CD4-positive, alpha-beta memory T cell (primary cell): ENCODE measurements at regions not wholly inside any gene's neighbourhood (a gene's known extent, or its start where the extent isn't known, plus 50 kb on each side); places are given as distances from the start of the nearest gene placed in this dataset.
"Not testable (repeated sequence)": the region's sequence is repeated elsewhere in the genome, so short reads cannot be mapped to it uniquely, and the experiment has no call there.

Experiments
- CTCF ChIA-PET: fragments of 350-600 bp; sonication (Branson Sonifier 250); formaldehyde crosslinking; loops from one replicate; lab custom pipeline; 2021; ENCODE audit warnings: inconsistent platforms; ENCODE audit not compliant: partially characterized antibody; lab: Charles Lee
- POLR2A ChIA-PET: fragments of 350-600 bp; sonication (Branson Sonifier 250); formaldehyde crosslinking; loops from one replicate; lab custom pipeline; 2021; ENCODE audit not compliant: partially characterized antibody; lab: Charles Lee
- DNase-seq, 5 donors: peaks; one replicate each; pipeline versions ENCODE4 v3.0.0 to v3.0.0-alpha.2; 2020 to 2022; ENCODE audit warnings: mixed read lengths in 1 of 5
- H3K27ac ChIP-seq: one replicate; pipeline ENCODE4 v1.7.0; 2013; ENCODE audit warnings: low read depth, low read length
- H3K27me3 ChIP-seq: 2 replicates; pipeline ENCODE4 v1.7.0; 2013; ENCODE audit warnings: mild to moderate bottlenecking, low read length, moderate library complexity; ENCODE audit not compliant: insufficient read depth
- H3K36me3 ChIP-seq: 2 replicates; pipeline ENCODE4 v1.7.0; 2013; ENCODE audit warnings: mild to moderate bottlenecking, low read length, moderate library complexity; ENCODE audit not compliant: insufficient read depth
- H3K4me1 ChIP-seq: 2 replicates; pipeline ENCODE4 v1.7.0; 2013; ENCODE audit warnings: mild to moderate bottlenecking, low read length, moderate library complexity; ENCODE audit not compliant: insufficient read depth
- H3K4me3 ChIP-seq, 2 donors: one replicate each; pipeline ENCODE4 v1.7.0; 2013; ENCODE audit warnings: low read length in 2 of 2, mild to moderate bottlenecking in 1 of 2
- H3K9me3 ChIP-seq, 2 donors: one replicate each; pipeline ENCODE4 v1.7.0; 2013; ENCODE audit warnings: low read length in 2 of 2, control low read depth in 1 of 2; ENCODE audit not compliant: control insufficient read depth in 1 of 2
- H3K27ac Mint-ChIP-seq, 7 donors: one replicate each; pipeline ENCODE4 v1.8.0; 2020 to 2021; ENCODE audit warnings: mixed read lengths in 7 of 7, mild to moderate bottlenecking in 6 of 7, inconsistent platforms in 3 of 7, moderate library complexity in 3 of 7
- H3K27me3 Mint-ChIP-seq, 2 donors: one replicate each; pipeline ENCODE4 v1.8.0; 2020 to 2021; ENCODE audit warnings: mixed read lengths in 2 of 2
- H3K36me3 Mint-ChIP-seq, 2 donors: one replicate each; pipeline ENCODE4 v1.8.0; 2020 to 2021; ENCODE audit warnings: mixed read lengths in 2 of 2, inconsistent platforms in 1 of 2, mild to moderate bottlenecking in 1 of 2
- H3K4me1 Mint-ChIP-seq, 4 donors: one replicate each; pipeline ENCODE4 v1.8.0; 2020 to 2021; ENCODE audit warnings: mixed read lengths in 4 of 4, mild to moderate bottlenecking in 1 of 4
- H3K4me3 Mint-ChIP-seq, 8 donors: one replicate each; pipeline ENCODE4 v1.8.0; 2020 to 2021; ENCODE audit warnings: mixed read lengths in 8 of 8, mild to moderate bottlenecking in 7 of 8, moderate library complexity in 6 of 8, inconsistent platforms in 3 of 8
- H3K9me3 Mint-ChIP-seq, 8 donors: one replicate each; pipeline ENCODE4 v1.8.0; 2020 to 2021; ENCODE audit warnings: mixed read lengths in 8 of 8, mild to moderate bottlenecking in 5 of 8, inconsistent platforms in 3 of 8, moderate library complexity in 1 of 8
- intact Hi-C: fragments of 100-400 bp; cut with micrococcal nuclease; formaldehyde crosslinking; loops from one replicate; pipeline ENCODE4 v1.15.1; 2023

DNA sequence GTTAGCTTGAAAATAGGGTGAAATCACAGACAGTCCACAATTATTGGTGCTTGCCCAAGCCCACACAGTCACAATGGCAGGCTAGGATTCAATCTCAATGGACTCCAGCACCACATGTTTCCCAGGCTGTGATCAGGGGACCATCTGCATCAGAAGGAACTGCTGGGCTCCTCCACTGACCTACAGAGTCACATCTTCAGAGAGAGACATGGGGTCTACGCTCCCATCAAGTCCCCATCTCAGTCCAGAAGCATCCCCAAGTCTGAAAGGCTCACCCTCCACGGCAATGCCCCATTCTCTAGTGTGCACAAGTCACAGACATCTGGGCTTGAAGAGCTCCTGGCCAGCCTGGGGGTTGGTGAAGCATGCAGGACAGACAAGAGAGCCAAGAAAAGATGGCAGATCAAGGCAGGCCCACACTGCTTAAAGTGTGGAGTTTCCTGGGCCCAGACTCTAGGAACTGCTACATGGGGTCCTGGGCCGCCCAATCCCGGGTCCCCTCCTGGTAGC is 262.5 kb downstream of the NPHP4 start:
- no peak overlapping the region for H3K27ac ChIP-seq
- H3K27ac Mint-ChIP-seq = no peak overlapping the region
- no peaks in the 10 kb centered on the region for H3K27me3 ChIP-seq
- H3K4me1 ChIP-seq = no peaks in the 10 kb centered on the region
- ChIA-PET CTCF (no interaction called here), POLR2A (no interaction called here)
- H3K4me1 Mint-ChIP-seq = no peaks in the 10 kb centered on the region
- intact Hi-C loops = no loop called here
- no peaks in the 10 kb centered on the region for H3K36me3 Mint-ChIP-seq
- H3K9me3 ChIP-seq = no peaks in the 10 kb centered on the region
- H3K9me3 Mint-ChIP-seq = peaks cover 0 to 2% (median 0%) of the 10 kb centered on the region in 8 donors
- no peaks in the 10 kb centered on the region for H3K36me3 ChIP-seq
- no peak overlapping the region for H3K4me3 ChIP-seq
- H3K27me3 Mint-ChIP-seq = peaks cover 6 to 12% of the 10 kb centered on the region in 2 donors
- no peak overlapping the region for H3K4me3 Mint-ChIP-seq
- no peak for DNase-seq

DNA sequence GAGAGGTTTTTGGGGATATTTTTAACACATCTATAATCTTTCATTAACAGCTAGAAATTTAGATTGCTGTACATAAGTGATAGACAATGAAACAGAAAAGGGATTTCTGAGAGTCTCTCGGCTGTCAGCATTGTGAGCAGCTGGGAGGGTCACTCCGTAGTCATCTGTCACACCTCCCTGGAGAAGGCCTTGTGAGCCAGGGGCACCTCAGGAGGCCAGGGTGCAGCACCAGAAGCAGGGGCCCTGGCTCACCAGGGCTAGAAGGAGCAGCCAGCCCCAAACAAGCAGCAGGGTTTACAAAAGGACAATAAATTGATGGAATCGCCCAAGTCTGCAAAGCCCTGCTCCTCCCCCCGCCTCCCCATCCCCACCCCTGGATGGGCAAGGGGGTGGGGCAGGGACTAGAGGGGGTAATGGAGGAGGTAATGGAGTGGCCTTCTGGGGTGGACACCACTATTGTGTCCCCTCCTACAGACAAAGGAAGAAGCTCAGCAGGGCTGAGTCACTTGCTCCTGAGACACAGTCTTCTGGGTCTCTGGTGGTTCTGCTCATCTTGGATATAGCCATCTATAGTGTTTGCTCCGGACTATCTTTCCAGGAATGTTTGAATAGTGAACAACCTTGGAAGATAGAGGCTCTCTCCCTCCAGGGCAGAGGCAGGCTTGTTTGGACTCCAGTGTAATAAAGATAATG is 263.4 kb downstream of the NPHP4 start:
- Histone ChIP-seq H3K4me1 (no peaks in the 10 kb centered on the region), H3K27me3 (no peaks in the 10 kb centered on the region), H3K9me3 (no peaks in the 10 kb centered on the region), H3K27ac (no peak overlapping the region), H3K36me3 (no peaks in the 10 kb centered on the region), H3K4me3 (no peak overlapping the region)
- Mint-ChIP-seq H3K4me1 (no peaks in the 10 kb centered on the region), H3K27me3 (peaks cover 6 to 12% of the 10 kb centered on the region in 2 donors), H3K27ac (no peak overlapping the region), H3K4me3 (no peak overlapping the region), H3K36me3 (no peaks in the 10 kb centered on the region), H3K9me3 (peaks cover 0 to 1% (median 0%) of the 10 kb centered on the region in 8 donors)
- POLR2A ChIA-PET = no interaction called here
- intact Hi-C loops = no loop called here
- DNase-seq = no peak
- CTCF ChIA-PET = interaction anchor here (0.7 kb wide), 1 partner anchor 18 kb away, joined by 3 read pairs; no protein-coding TSS in a partner anchor

DNA sequence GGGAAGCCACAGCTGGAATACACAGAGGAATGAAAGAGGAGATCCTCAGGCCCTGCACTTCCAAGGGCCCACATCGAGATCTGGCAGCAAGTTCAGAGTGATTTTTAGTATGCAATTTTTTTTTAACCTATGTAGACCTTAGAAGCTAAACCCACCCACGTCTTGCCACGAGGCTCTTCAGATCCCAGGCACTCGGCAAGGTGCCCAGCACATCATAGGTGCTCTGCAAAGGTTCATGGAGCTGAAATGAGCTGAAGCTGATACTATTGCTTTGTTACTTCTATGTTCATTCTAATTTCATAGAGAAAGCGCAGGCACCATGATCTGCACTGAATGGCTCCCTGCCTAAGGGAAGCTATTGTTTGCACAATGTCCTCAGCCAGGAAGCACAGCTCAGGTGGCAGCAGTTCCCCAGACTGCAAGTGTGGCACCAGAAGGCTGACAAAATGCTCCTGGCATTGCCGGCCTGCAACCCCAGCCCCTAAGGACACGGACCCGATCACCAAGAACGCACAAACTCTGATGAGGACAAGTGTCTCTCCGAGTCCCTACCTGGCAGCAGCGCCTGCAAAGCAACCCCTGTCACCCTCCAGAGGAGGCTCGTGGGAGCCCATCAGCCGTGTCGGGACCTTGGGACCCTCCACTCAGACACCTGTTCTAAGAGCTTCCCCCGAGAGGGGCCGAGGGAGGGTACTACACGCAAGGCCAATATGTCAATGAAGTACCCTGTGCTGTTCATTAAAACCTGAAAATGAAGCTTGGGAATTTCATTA is 264.2 kb downstream of the NPHP4 start:
- POLR2A ChIA-PET = no interaction called here
- H3K27ac ChIP-seq = no peak overlapping the region
- H3K36me3 ChIP-seq = no peaks in the 10 kb centered on the region
- H3K4me3 ChIP-seq = no peak overlapping the region
- peaks cover 5 to 12% of the 10 kb centered on the region in 2 donors for H3K27me3 Mint-ChIP-seq
- H3K9me3 ChIP-seq = no peaks in the 10 kb centered on the region
- CTCF ChIA-PET = interaction anchor here (0.7 kb wide), 1 partner anchor 19 kb away, joined by 3 read pairs; no protein-coding TSS in a partner anchor
- no peak overlapping the region for H3K4me3 Mint-ChIP-seq
- H3K27ac Mint-ChIP-seq = no peak overlapping the region
- H3K4me1 ChIP-seq = no peaks in the 10 kb centered on the region
- H3K9me3 Mint-ChIP-seq = peaks cover 0 to 2% (median 0%) of the 10 kb centered on the region in 8 donors
- H3K4me1 Mint-ChIP-seq = no peaks in the 10 kb centered on the region
- H3K27me3 ChIP-seq = no peaks in the 10 kb centered on the region
- H3K36me3 Mint-ChIP-seq = no peaks in the 10 kb centered on the region
- DNase-seq = no peak
- intact Hi-C loops = no loop called here

GRCh38 chr1:5727191-5727590 is 265.0 kb downstream of the NPHP4 start:
- ChIA-PET POLR2A (no interaction called here), CTCF (no interaction called here)
- Mint-ChIP-seq H3K4me1 (no peaks in the 10 kb centered on the region), H3K27me3 (peaks cover 5 to 12% of the 10 kb centered on the region in 2 donors), H3K4me3 (no peak overlapping the region), H3K9me3 (peaks cover 0 to 2% (median 0%) of the 10 kb centered on the region in 8 donors), H3K36me3 (no peaks in the 10 kb centered on the region), H3K27ac (no peak overlapping the region)
- Histone ChIP-seq H3K27ac (no peak overlapping the region), H3K4me3 (no peak overlapping the region), H3K9me3 (no peaks in the 10 kb centered on the region), H3K27me3 (no peaks in the 10 kb centered on the region), H3K36me3 (no peaks in the 10 kb centered on the region), H3K4me1 (no peaks in the 10 kb centered on the region)
- no peak for DNase-seq
- intact Hi-C loops = no loop called here

GRCh38 chr1:5726586-5727184 is 265.5 kb downstream of the NPHP4 start:
- DNase-seq, H3K4me3 ChIP-seq, H3K4me1 Mint-ChIP-seq, intact Hi-C loops, H3K9me3 ChIP-seq, H3K9me3 Mint-ChIP-seq, H3K27ac Mint-ChIP-seq, H3K36me3 Mint-ChIP-seq, H3K27ac ChIP-seq, H3K4me1 ChIP-seq, H3K36me3 ChIP-seq, H3K27me3 ChIP-seq, CTCF ChIA-PET, POLR2A ChIA-PET, H3K4me3 Mint-ChIP-seq: not testable (repeated sequence)
- peaks cover 5 to 12% of the 10 kb centered on the region in 2 donors for H3K27me3 Mint-ChIP-seq

DNA sequence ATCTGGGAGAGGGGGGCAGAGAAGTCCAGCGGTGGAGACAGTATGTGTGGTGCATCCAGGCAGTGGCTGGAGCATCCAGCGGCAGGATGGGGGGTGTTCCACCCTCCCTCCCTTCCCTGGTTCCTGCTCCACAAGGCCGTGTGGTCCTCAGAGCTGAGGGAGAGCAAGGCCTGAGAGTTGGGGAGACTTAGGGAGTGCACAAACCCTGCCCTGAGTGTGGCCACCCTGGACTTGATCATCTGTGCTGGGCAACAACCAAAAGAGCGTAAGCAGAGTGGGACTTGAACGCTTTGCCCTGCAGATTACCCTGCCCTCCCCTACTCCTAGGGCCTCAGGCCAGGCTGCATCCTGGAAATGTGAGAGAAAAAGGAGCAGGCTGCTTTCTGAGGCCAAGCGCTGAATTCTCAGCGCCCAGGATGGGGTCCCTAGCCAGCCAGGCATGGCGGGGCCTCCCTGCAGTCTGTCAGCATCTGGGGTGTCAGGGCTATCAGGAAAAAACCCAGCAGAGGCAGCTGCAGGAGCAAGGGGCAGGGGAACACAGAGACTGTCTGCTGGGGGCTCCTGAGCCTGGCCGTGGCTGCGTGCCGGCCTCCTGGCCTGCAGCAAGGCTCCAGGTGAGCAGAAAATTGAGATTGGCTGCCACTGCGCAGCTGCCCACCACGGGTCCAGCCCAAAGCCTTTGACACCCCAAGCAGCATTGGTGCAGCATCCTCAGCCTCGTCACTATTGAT is 266.2 kb downstream of the NPHP4 start:
- Mint-ChIP-seq H3K4me3 (no peak overlapping the region), H3K9me3 (peaks cover 0 to 2% (median 0%) of the 10 kb centered on the region in 8 donors), H3K36me3 (no peaks in the 10 kb centered on the region), H3K27ac (no peak overlapping the region), H3K4me1 (no peaks in the 10 kb centered on the region), H3K27me3 (peaks cover 5 to 12% of the 10 kb centered on the region in 2 donors)
- Histone ChIP-seq H3K4me1 (no peaks in the 10 kb centered on the region), H3K36me3 (no peaks in the 10 kb centered on the region), H3K9me3 (no peaks in the 10 kb centered on the region), H3K4me3 (no peak overlapping the region), H3K27ac (no peak overlapping the region), H3K27me3 (no peaks in the 10 kb centered on the region)
- no peak for DNase-seq
- intact Hi-C loops = no loop called here
- POLR2A ChIA-PET = no interaction called here
- CTCF ChIA-PET = no interaction called here

DNA sequence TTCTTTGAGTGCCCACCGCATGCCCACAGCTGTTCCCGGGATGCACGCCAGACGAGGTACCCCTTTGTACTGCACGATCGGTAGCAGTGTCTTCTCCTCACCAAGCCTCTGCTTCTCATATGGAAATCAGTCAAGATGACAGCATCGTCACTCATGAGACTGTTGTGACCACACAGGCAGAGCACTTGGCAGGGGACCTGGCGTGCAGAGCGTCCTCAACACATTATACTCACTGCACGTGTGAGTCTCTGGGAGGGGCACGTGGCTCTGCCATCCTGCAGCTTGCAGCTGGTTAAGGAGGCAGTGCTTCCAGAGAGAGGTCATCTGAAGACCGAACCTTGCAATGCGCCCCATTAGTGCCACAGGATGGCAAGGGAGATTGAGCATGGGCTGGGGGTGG is 266.8 kb downstream of the NPHP4 start:
- no peaks in the 10 kb centered on the region for H3K9me3 ChIP-seq
- H3K27me3 Mint-ChIP-seq = peaks cover 5 to 12% of the 10 kb centered on the region in 2 donors
- H3K4me3 Mint-ChIP-seq = no peak overlapping the region
- H3K9me3 Mint-ChIP-seq = peaks cover 0 to 2% (median 0%) of the 10 kb centered on the region in 8 donors
- H3K4me1 Mint-ChIP-seq = no peaks in the 10 kb centered on the region
- intact Hi-C loops = no loop called here
- no peaks in the 10 kb centered on the region for H3K27me3 ChIP-seq
- no peak overlapping the region for H3K4me3 ChIP-seq
- DNase-seq = no peak
- H3K36me3 Mint-ChIP-seq = no peaks in the 10 kb centered on the region
- ChIA-PET CTCF (no interaction called here), POLR2A (no interaction called here)
- H3K27ac ChIP-seq = no peak overlapping the region
- no peaks in the 10 kb centered on the region for H3K4me1 ChIP-seq
- no peaks in the 10 kb centered on the region for H3K36me3 ChIP-seq
- no peak overlapping the region for H3K27ac Mint-ChIP-seq
